K562 (cell line): ENCODE measurements at regions not wholly inside any gene's neighbourhood (a gene's known extent, or its start where the extent isn't known, plus 50 kb on each side); places are given as distances from the start of the nearest gene placed in this dataset.
"Not testable (repeated sequence)": the region's sequence is repeated elsewhere in the genome, so short reads cannot be mapped to it uniquely, and the experiment has no call there.

Experiments used
- ATAC-seq: fragments of 200-7000 bp; cut with Tn5 transposase; 3 replicates; pipeline ENCODE4 v1.9.1; 2020; ENCODE audit warnings: moderate library complexity
- BruUV-seq: library from RNA; stranded (reverse); fragments of 400-500 nt; replicated peaks from 2 replicates; lab custom pipeline; 2021; lab: Mats Ljungman, UMichigan
- CTCF ChIA-PET: fragments of 300-600 bp; formaldehyde crosslinking; extraction: SDS; loops from one replicate; lab custom pipeline; 2021; ENCODE audit warnings: low intra/inter-chr PET ratio; lab: Yijun Ruan, JAX
- POLR2A ChIA-PET: fragments of 300-600, 350-650 bp; sonication (Branson Sonifier 250); formaldehyde crosslinking; extraction: SDS; loops from one replicate; lab custom pipeline; 2021; ENCODE audit warnings: antibody characterized with exemption, inconsistent platforms; lab: Yijun Ruan, JAX
- DNase-seq, 4 experiments: peaks; one replicate each; pipeline versions ENCODE4 v3.0.0 to v3.0.0-alpha.2; 2011 to 2018; ENCODE audit warnings: low spot score in 3 of 4, mixed read lengths in 3 of 4; ENCODE audit errors: extremely low read depth in 1 of 4
- FAIRE-seq: peaks from 2 replicates; lab custom pipeline; 2011; peaks lifted over from hg19 to GRCh38; lab: Jason Lieb, UNC
- H2AFZ ChIP-seq: 2 replicates; pipeline ENCODE4 v1.6.0; 2011; ENCODE audit warnings: low read depth, low read length, control low read depth, inconsistent platforms
- H3K27ac ChIP-seq: fragments of 200-600 bp; 3 replicates; pipeline ENCODE4 v1.8.0; 2011; ENCODE audit warnings: low read depth, mild to moderate bottlenecking, control low read depth, inconsistent platforms, low read length, moderate library complexity, mixed read lengths; ENCODE audit errors: extremely low read depth
- H3K27me3 ChIP-seq, 2 experiments: fragments of 300-600 bp in 1 of 2; 2 replicates in 1 of 2; 3 replicates in 1 of 2; pipeline versions ENCODE4 v1.6.0 to v1.8.0; 2011; ENCODE audit warnings: inconsistent platforms in 2 of 2, low read length in 2 of 2, mild to moderate bottlenecking in 1 of 2, mixed read lengths in 1 of 2, moderate library complexity in 1 of 2; ENCODE audit not compliant: control insufficient read depth in 2 of 2, insufficient read depth in 2 of 2
- H3K36me3 ChIP-seq: fragments of 300-600 bp; 3 replicates; pipeline ENCODE4 v1.8.0; 2011; ENCODE audit warnings: mild to moderate bottlenecking, low read length, inconsistent platforms; ENCODE audit not compliant: control insufficient read depth, insufficient read depth
- H3K4me1 ChIP-seq, 2 experiments: fragments of 200-600 bp in 1 of 2; replicated peaks in 1 of 2; 2 replicates in 1 of 2; 3 replicates in 1 of 2; pipeline versions ENCODE4 v1.5.1 to v1.8.0; 2011; ENCODE audit warnings: inconsistent platforms in 2 of 2, low read length in 2 of 2, mild to moderate bottlenecking in 1 of 2, mixed read lengths in 1 of 2, moderate library complexity in 1 of 2; ENCODE audit not compliant: control insufficient read depth in 2 of 2, insufficient read depth in 2 of 2
- H3K4me2 ChIP-seq: 2 replicates; pipeline ENCODE4 v1.6.1; 2011; ENCODE audit warnings: low read length, control low read depth, inconsistent platforms, mixed read lengths; ENCODE audit not compliant: insufficient read depth
- H3K4me3 ChIP-seq: fragments of 200-600 bp; sonication (generic), shearing (Covaris generic); 2 replicates; pipeline ENCODE4 v1.5.1; 2016; ENCODE audit warnings: control low read depth, inconsistent platforms
- H3K79me2 ChIP-seq: fragments of 200-600 bp; 3 replicates; pipeline ENCODE4 v1.8.0; 2011; ENCODE audit warnings: low read length, inconsistent platforms; ENCODE audit not compliant: control insufficient read depth, insufficient read depth
- H3K9ac ChIP-seq, 2 experiments: 2 replicates each; pipeline versions ENCODE4 v1.6.0 to v1.6.1; 2011; ENCODE audit warnings: low read depth in 2 of 2, low read length in 2 of 2, control low read depth in 1 of 2, inconsistent platforms in 1 of 2, mild to moderate bottlenecking in 1 of 2, mixed read lengths in 1 of 2; ENCODE audit not compliant: insufficient read depth in 1 of 2
- H3K9me1 ChIP-seq: one replicate; pipeline ENCODE4 v1.6.0; 2011; ENCODE audit warnings: inconsistent platforms, mild to moderate bottlenecking, low read length, moderate library complexity; ENCODE audit not compliant: control insufficient read depth, insufficient read depth
- H3K9me3 ChIP-seq: replicated peaks from 2 replicates; pipeline ENCODE4 v1.5.1; 2011; ENCODE audit warnings: low read depth, low read length, inconsistent platforms; ENCODE audit not compliant: control insufficient read depth, insufficient read depth
- H4K20me1 ChIP-seq: replicated peaks from 2 replicates; pipeline ENCODE4 v1.6.1; 2011; ENCODE audit warnings: low read length, inconsistent platforms, mixed read lengths; ENCODE audit not compliant: control insufficient read depth, insufficient read depth
- WGBS: fragments of 100-300 bp; shearing (Covaris generic); methylation state at CpG from one replicate; pipeline ENCODE4 v1.1.6; 2016; ENCODE audit warnings: low coverage, mixed read lengths; ENCODE audit not compliant: insufficient coverage; ENCODE audit errors: missing lambda C conversion rate; 5-methylcytosine and 5-hydroxymethylcytosine counted together
- in situ Hi-C: fragments of 300-500 bp; cut with MboI; formaldehyde crosslinking; loops from 4 replicates; pipeline ENCODE4 v1.15.0; 2018; ENCODE audit warnings: inconsistent platforms, mixed read lengths
- intact Hi-C: fragments of 100-400 bp; cut with micrococcal nuclease; formaldehyde crosslinking; loops from 2 replicates; pipeline ENCODE4 v1.14.2; 2022

DNA sequence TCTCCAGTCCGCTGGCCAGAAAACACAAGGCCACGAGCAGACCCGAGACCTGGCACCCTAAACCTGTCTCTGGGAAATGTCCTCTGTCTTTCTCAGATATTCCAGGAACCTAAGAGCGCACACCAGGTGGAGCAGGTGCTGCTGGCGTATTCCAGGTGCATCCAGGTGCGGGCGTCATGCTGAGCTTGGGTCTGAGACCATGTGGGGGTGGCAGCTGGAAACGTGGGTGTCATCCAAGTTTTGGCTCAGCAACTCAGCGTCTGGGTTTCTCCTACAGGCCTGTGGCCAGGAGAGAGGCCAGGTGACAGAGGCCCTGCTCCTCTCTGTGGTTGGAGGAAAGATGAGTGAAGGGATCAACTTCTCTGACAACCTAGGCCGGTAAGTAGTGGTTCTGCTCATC lies 103.3 kb upstream of the PZP start:
- FAIRE-seq, CTCF ChIA-PET, DNase-seq, H3K36me3 ChIP-seq, H3K4me2 ChIP-seq, H4K20me1 ChIP-seq, H3K9me1 ChIP-seq, BruUV-seq, H3K4me3 ChIP-seq, H2AFZ ChIP-seq, ATAC-seq, H3K4me1 ChIP-seq, intact Hi-C loops, H3K9me3 ChIP-seq, H3K27ac ChIP-seq, H3K9ac ChIP-seq, POLR2A ChIA-PET, H3K27me3 ChIP-seq, H3K79me2 ChIP-seq: not testable (repeated sequence)
- 87% methylated on average over 6 of the region's 10 CpGs for WGBS
- in situ Hi-C loops = loop anchor here (5.0 kb wide), 1 partner anchor 106 kb away; no protein-coding TSS in a partner anchor

DNA sequence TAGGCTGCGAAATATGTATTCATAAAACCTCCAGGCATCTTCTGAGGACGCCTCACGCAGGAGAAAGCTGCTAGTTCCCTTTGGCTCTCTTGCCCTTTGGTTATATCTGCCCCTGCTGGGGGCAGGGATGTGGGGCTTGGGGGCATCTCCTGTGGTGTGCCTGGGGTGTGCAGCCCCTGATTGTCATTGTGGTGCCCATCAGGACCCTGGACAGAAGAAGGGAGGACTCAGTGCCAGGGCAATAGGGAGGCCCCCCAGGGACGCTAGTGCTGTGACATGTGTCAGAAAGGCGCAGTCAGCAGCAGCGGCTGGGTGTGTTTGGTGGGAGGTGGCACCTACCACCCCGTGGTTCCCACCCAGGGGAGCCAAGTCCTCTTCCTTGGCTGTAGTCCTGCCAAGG lies 102.5 kb upstream of the PZP start:
- H3K4me3 ChIP-seq, H3K4me1 ChIP-seq, POLR2A ChIA-PET, H3K27ac ChIP-seq, H3K79me2 ChIP-seq, CTCF ChIA-PET, H3K27me3 ChIP-seq, H2AFZ ChIP-seq, H3K9ac ChIP-seq, ATAC-seq, DNase-seq, H3K9me1 ChIP-seq, BruUV-seq, H3K36me3 ChIP-seq, FAIRE-seq, H3K4me2 ChIP-seq, intact Hi-C loops, H4K20me1 ChIP-seq, H3K9me3 ChIP-seq: not testable (repeated sequence)
- in situ Hi-C loops = loop anchor here (5.0 kb wide), 1 partner anchor 107 kb away; no protein-coding TSS in a partner anchor
- 100% methylated on average over 1 of the region's 7 CpGs for WGBS

- in situ Hi-C loops = loop anchor here (5.0 kb wide), 1 partner anchor 108 kb away; no protein-coding TSS in a partner anchor
- DNase-seq, CTCF ChIA-PET, H3K27ac ChIP-seq, H4K20me1 ChIP-seq, H3K79me2 ChIP-seq, H3K27me3 ChIP-seq, H3K4me2 ChIP-seq, H3K9ac ChIP-seq, H3K36me3 ChIP-seq, intact Hi-C loops, BruUV-seq, H3K9me3 ChIP-seq, POLR2A ChIA-PET, H3K4me3 ChIP-seq, FAIRE-seq, H3K9me1 ChIP-seq, H2AFZ ChIP-seq, ATAC-seq, H3K4me1 ChIP-seq: not testable (repeated sequence)
- WGBS = 81% methylated on average over 7 of the region's 12 CpGs
Observed at GRCh38 chr12:9309749-9310148, 101.6 kb upstream of the PZP start.

GRCh38 chr12:9308745-9309144 lies 100.5 kb upstream of the PZP start:
- H3K9me1 ChIP-seq, CTCF ChIA-PET, H3K4me1 ChIP-seq, DNase-seq, POLR2A ChIA-PET, H3K9me3 ChIP-seq, H4K20me1 ChIP-seq, H3K27me3 ChIP-seq, in situ Hi-C loops, H3K79me2 ChIP-seq, FAIRE-seq, H3K4me3 ChIP-seq, ATAC-seq, H3K27ac ChIP-seq, H2AFZ ChIP-seq, H3K4me2 ChIP-seq, BruUV-seq, intact Hi-C loops, H3K9ac ChIP-seq, H3K36me3 ChIP-seq: not testable (repeated sequence)
- no CpG with 5 or more reads among the region's 2 CpGs for WGBS
